Uterus (tissue), 3 donors: ENCODE measurements at regions not wholly inside any gene's neighbourhood (a gene's known extent, or its start where the extent isn't known, plus 50 kb on each side); places are given as distances from the start of the nearest gene placed in this dataset.
"Not testable (repeated sequence)": the region's sequence is repeated elsewhere in the genome, so short reads cannot be mapped to it uniquely, and the experiment has no call there.

ENCODE experiments used
- DNase-seq, 2 donors: peaks; one replicate each; pipeline ENCODE4 v3.0.0-alpha.2; 2019 to 2020
- H3K27ac ChIP-seq, 2 donors: fragments of 200-600 bp; sonication (generic); 1 replicate in 1 of 2; 2 replicates in 1 of 2; pipeline ENCODE4 v1.5.1; 2016 to 2018
- H3K27me3 ChIP-seq, 2 donors: fragments of 200-600 bp; sonication (generic); one replicate each; pipeline ENCODE4 v1.5.1; 2018 to 2019; ENCODE audit warnings: control low read depth in 1 of 2
- H3K36me3 ChIP-seq, 2 donors: fragments of 200-600 bp; sonication (generic); one replicate each; pipeline ENCODE4 v1.5.1; 2019; ENCODE audit warnings: control low read depth in 1 of 2
- H3K4me1 ChIP-seq, 2 donors: fragments of 200-600 bp; sonication (generic); one replicate each; pipeline ENCODE4 v1.5.1; 2018 to 2019; ENCODE audit warnings: control low read depth in 1 of 2
- H3K4me3 ChIP-seq, 2 donors: fragments of 200-600 bp; sonication (generic); 1 replicate in 1 of 2; 2 replicates in 1 of 2; pipeline ENCODE4 v1.5.1; 2018 to 2019; ENCODE audit warnings: mild to moderate bottlenecking in 1 of 2
- H3K9me3 ChIP-seq, 2 donors: fragments of 200-600 bp; sonication (generic); one replicate each; pipeline ENCODE4 v1.5.1; 2019; ENCODE audit warnings: control low read depth in 1 of 2
- intact Hi-C: fragments of 100-400 bp; cut with DNase I; formaldehyde crosslinking; loops from one replicate; pipeline ENCODE4 v1.15.1; 2023; ENCODE audit warnings: low total_unique reads
- donor health status: DM: yes; HTN: yes; CAD: no.

DNA sequence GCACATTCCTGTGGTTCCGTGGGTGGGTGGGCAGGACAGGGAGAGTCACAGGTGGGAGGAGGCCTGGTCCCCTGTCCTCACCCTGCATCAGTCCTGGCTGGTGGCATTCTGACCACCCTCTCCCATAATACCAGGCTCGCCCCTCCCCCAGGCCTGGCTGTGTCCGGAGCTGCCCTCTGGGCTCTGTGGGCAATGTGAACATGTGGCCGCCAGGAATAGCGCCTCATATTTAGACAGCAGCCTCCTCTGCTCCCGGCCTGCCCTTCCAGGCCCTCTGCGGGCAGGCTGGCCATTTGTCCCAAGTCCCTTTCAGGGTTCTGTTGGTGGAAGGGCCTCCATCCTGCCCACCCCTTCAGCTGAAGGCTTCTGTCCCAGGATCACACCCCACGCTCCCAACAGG, 4482.2 kb upstream of the TPTE start:
- intact Hi-C loops, H3K4me3 ChIP-seq, H3K27me3 ChIP-seq, H3K4me1 ChIP-seq, H3K27ac ChIP-seq, H3K36me3 ChIP-seq, DNase-seq, H3K9me3 ChIP-seq: not testable (repeated sequence)

DNA sequence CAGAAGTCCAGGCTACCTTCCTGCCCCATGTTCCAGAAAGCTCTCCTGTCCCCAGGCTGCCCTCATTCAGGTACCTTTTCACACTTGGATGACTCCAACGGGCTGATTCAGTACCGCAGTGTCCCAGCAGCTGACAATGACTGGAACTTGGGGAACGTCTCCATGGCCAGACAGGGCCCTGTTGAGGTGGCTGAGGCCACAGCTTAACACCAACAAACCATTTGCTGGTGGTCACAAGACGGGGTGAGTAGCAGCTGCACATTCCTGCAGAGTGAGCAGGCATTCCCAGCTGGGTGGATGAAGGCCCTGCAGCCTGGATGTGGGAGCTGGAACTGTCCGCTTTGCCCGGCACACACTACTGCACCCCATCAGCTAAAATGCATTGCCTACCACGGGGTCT, 4481.3 kb upstream of the TPTE start:
- H3K4me1 ChIP-seq, DNase-seq, H3K36me3 ChIP-seq: not testable (repeated sequence)

DNA sequence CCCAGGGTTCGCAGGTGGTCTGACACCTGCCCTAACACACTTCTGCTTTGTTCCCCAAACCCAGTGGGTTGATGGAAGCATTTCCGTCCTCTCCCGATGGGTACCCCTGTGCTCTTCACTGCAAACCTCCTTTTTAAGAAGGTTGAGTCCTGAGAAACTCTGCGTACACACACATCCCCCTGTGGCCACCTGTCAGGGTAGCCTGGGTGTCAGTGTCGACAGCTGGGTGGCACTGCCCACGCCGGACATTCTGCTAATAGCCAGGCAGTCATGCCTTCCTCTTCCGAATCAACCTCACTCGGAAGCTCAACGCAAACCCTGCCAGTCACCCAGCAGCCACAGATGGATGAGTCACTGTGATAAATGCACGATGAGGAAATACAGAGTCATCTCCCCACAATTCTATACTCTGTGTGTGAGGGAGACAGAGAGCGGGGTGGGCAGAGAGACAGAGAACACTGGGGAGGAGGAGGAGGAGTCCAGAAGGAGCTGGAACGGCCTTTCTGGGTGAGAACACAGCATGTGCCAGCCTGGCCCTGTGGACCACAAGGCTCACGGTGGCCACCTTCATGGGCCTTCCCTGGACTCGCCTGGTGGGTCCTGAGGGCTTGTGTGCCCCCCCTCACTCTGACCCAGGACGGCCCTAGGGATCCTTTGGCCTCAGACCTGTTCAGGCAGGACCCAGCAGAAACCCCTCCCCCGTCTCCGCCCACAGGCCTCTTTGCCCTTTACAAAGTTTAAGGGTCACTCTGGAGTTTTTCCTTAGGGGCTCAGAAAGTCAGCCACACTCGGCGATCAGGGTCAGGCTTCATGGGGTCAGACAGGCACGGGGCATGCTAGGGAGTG, 4477.7 kb upstream of the TPTE start:
- H3K27me3 ChIP-seq, H3K36me3 ChIP-seq, H3K9me3 ChIP-seq, H3K27ac ChIP-seq, DNase-seq, H3K4me1 ChIP-seq, H3K4me3 ChIP-seq, intact Hi-C loops: not testable (repeated sequence)

More for the DNA sequence above, 4481.3 kb upstream of the TPTE start:
- H3K27me3 ChIP-seq, H3K27ac ChIP-seq, H3K4me3 ChIP-seq, intact Hi-C loops, H3K9me3 ChIP-seq: not testable (repeated sequence)

DNA sequence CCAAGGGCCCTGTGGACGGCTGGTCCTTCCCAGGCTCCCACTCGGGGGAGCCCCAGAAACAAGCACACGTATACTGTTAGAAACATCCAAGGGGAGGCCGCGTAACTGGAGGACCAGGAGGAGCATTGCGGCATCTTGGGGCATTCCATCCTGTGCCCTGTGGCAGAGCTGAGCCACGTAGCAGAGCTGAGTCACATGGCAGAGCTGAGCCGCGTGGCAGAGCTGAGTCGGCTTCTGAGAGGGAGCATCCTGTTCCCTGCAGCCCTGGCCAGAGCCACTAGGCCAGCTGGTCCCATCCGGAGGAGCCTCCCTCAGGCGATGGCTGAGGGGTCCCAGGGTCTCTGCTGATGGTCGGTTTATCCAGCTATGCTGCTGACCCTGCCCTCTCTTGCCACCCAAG, 4476.7 kb upstream of the TPTE start:
- H3K27ac ChIP-seq, H3K4me1 ChIP-seq, H3K4me3 ChIP-seq, intact Hi-C loops, H3K9me3 ChIP-seq, H3K36me3 ChIP-seq, H3K27me3 ChIP-seq, DNase-seq: not testable (repeated sequence)

DNA sequence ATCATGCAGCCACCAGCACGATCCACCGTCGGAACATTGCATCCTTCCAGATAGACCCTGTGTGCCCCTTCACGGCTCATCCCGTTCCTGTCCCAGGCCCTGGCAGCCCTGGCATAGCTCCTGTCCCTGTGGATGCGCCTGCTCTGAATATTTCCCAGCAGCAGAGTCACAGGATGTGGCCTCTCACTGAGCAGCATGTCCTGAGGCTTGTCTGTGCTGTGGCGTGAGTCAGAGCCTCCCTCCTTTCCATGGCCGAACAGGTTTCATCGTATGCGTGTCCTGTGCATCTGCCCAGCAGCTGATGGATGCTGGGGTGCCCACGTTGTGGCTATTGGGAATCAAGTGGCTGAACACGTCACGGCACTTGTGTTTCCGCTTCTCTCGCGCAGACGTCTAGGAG, 4471.5 kb upstream of the TPTE start:
- intact Hi-C loops, H3K27ac ChIP-seq, H3K27me3 ChIP-seq, H3K9me3 ChIP-seq, H3K36me3 ChIP-seq, DNase-seq, H3K4me3 ChIP-seq, H3K4me1 ChIP-seq: not testable (repeated sequence)

DNA sequence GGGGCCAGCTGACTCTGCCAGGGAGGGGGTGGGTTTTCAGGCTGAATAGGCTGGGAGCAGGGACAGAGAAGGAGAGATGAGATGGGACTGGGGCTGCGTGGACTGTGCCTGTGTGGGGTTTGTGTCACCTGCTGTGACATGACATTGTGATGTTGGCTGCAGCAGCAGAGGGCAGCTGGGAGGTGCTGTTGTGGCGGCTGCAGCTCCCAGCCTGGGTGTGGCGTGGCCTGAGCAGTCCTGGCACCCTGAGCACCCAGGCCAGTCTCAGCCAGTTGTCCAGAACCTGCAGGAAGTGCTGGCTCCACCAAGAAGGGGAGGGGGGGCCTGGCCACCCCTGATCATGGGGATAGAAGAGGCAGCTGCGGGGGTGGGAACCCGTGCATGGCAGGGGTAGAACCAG, 4469.3 kb upstream of the TPTE start:
- H3K9me3 ChIP-seq, H3K27me3 ChIP-seq, H3K36me3 ChIP-seq, H3K4me3 ChIP-seq, intact Hi-C loops, DNase-seq, H3K4me1 ChIP-seq, H3K27ac ChIP-seq: not testable (repeated sequence)

DNA sequence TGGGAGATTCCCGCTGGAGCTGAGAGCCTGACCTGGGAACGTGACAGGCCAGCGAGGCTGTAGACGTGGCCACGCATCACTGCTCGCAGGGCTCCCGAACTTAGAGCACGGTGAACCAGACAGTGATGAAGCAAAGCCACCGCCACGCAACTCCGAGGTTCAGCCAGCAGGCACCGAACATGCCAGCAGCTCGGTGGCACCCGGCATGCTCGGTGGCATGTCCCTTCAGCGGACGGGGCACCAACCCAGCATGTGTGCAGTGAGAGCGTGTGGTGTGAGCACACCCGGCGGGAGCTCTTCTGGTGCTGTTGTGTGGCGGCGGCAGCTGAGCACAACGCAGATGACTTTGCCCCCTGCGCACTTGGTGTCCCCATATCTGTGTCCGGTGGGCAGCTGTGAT, 4468.2 kb upstream of the TPTE start:
- H3K27ac ChIP-seq, H3K4me3 ChIP-seq, H3K27me3 ChIP-seq, H3K9me3 ChIP-seq, H3K4me1 ChIP-seq, DNase-seq, intact Hi-C loops, H3K36me3 ChIP-seq: not testable (repeated sequence)

DNA sequence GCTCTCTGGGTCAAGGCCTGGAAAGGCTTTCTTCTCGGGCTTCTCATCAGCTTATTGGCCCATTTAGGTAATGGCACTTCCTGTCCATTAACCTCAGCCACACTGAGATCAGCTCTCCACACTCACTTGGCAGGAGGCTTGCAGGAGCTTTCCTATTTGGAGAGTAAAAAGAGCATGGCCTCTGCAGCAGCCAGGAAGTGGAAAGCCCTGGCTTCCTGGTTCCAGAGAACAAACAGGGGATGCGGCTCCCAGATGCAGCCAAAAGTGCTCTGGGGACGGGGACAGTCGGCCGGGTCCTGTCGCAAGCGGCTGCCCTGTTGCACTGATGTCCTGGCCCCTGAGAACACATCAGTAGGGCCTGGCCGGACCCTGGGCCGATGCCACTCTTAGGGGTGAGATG, 4462.4 kb upstream of the TPTE start:
- DNase-seq, intact Hi-C loops: not testable (repeated sequence)

DNA sequence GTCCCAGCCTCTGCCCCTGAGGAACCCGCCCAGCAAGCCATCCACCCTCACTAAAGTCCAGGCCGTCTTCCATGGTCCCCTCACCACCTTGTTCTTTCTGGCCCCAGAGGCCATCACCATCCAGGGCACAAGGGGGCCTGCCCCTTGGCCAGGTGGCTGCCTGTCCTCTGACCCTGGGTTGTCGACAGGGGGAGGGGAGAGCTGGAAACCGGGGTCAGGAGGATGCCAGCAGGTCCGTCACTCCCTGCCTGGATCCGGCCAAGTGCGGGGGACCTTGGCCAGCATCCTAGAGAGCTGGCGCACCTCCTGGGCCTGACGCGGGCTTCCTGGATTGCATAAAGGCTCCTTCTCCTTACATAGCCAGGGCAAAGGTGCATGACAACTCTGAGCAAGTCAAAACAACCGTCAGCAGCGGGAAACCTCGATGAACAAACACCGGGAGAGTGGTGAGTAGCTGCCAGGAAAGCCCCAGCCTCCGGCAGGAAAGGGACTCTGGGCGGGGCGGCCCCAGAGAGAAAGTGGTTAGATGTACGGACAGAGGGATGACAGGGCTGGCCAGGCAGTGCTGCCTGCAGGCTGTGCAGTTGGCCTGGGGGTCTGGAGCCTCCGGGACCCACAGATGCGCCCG, 4461.2 kb upstream of the TPTE start:
- H3K9me3 ChIP-seq, H3K36me3 ChIP-seq, H3K27ac ChIP-seq, DNase-seq, H3K4me1 ChIP-seq, intact Hi-C loops, H3K27me3 ChIP-seq, H3K4me3 ChIP-seq: not testable (repeated sequence)

More for the DNA sequence above, 4462.4 kb upstream of the TPTE start:
- H3K36me3 ChIP-seq, H3K27ac ChIP-seq, H3K9me3 ChIP-seq, H3K4me1 ChIP-seq, H3K4me3 ChIP-seq, H3K27me3 ChIP-seq: not testable (repeated sequence)

DNA sequence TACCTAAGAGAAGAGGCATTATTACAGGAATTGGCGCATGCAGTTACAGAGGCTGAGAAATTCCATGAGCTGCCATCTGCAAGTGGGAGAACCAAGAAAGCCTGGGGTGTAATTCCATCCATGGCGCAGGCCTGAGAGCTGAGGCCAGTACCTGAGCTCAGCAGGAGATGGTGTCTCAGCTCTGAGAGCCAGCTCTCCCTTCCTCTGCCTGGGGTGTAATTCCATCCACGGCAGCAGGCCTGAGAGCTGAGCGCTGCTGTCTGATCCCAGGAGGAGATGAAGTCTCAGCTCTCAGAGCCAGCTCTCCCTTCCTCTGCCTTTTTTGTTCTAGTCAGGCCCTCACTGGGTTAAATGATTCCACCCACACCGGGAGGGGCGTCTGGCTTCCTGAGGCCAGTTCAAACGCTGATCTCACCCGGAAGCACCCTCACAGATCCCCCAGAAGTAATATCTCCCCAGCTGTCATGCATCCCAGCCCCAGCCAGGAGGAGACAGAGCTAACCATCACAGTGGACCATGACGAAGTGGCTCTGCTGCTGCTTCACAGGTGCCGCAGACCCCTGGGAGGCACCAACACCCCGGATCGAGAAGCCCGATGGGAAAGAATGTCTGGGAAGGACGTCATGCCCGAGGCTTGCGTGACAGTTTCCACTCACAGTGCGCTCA, 4454.9 kb upstream of the TPTE start:
- H3K36me3 ChIP-seq, H3K4me1 ChIP-seq, DNase-seq, H3K27me3 ChIP-seq, H3K27ac ChIP-seq, H3K4me3 ChIP-seq, intact Hi-C loops, H3K9me3 ChIP-seq: not testable (repeated sequence)

DNA sequence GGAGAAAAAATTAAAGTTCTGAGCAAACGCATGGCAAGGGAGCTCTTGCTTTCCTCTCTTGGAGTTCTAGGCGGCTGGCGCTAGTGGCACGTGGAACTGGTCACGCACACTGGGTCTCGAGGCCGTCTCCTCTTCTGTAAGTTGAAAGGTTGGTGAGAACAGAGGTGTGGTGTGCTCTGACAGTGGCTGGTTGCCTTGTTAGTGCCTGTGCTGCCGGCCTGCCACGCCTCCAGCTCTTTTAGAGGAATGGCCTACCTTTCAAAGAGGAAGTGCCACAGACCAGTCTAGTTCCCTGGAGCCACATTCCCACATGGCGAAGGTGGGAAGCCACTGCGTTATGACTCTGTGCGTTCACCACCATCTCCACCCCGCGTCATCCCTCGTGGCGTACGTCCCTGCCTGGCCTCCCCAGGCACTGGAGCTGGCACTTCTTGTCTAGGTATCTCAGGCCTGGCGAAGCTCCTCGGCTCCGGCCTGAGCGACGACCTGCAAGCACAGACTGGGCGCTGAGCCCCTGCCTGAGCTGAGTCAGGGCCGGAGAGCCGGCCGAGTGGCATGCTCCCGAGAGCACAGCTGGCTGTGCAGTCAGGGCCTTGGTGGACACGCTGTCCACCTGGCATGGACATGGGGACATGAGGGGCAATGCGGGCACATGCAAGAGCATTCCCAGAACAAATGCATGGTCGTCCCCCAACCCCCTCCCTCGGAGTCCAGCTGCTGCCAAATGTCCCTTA, 4453.1 kb upstream of the TPTE start:
- H3K4me1 ChIP-seq, H3K4me3 ChIP-seq, H3K9me3 ChIP-seq, DNase-seq, H3K27me3 ChIP-seq, H3K27ac ChIP-seq, H3K36me3 ChIP-seq, intact Hi-C loops: not testable (repeated sequence)

DNA sequence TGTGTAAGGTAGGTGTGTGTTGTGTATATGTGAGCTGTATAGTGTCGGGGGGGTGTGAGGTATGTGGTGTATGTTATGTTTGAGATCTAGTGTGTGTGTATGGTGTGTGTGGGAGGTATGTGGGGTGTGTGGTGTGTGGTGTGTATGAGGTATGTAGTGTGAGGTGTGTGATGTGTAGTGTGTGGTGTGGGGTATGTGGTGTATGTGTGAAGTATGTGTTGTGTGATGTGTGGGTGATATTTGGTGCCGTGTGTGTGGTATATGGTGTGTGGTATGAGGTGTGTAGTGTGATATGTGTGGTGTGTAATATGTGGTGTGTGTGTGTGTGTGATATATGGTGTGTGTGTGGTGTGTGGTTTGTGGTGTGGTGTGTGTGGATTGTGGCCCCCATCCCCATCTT, 4451.2 kb upstream of the TPTE start:
- H3K4me3 ChIP-seq, DNase-seq, H3K4me1 ChIP-seq, intact Hi-C loops, H3K27me3 ChIP-seq, H3K36me3 ChIP-seq, H3K27ac ChIP-seq, H3K9me3 ChIP-seq: not testable (repeated sequence)

DNA sequence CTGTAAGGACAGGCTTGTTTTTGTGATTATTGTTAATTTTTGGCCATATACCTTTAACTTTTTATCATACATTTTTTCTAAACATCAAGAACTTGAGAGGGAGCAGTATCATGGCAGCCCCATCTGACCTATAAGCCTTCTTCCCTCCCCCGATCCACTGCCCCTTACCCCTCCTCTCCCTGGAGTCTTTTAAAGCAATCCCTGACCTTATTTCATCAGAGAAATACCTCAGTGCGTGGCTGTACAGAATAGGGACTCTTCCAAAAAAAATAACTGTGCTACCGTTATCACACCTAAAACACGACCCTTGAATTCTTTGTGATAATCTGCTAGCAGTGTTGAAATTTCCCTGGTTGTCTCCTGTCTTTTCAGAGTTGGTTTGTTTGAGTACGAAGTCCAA, 4448.7 kb upstream of the TPTE start:
- intact Hi-C loops, H3K4me1 ChIP-seq, H3K27ac ChIP-seq, H3K4me3 ChIP-seq, H3K36me3 ChIP-seq, H3K9me3 ChIP-seq, DNase-seq, H3K27me3 ChIP-seq: not testable (repeated sequence)
